SU-DHL-6 (cell line): ENCODE measurements at regions not wholly inside any gene's neighbourhood (a gene's known extent, or its start where the extent isn't known, plus 50 kb on each side); places are given as distances from the start of the nearest gene placed in this dataset.
A peak's percentile ranks its signal among the peaks of the same experiment; 100 is the strongest.

Source experiments
- H2AFZ ChIP-seq: fragments of 200-600 bp; sonication (generic); 2 replicates; pipeline ENCODE4 v1.6.1; 2014; ENCODE audit warnings: low read depth, mild to moderate bottlenecking, moderate library complexity, mixed read lengths, antibody characterized with exemption, low read length; ENCODE audit not compliant: severe bottlenecking
- H3F3A ChIP-seq: fragments of 200-600 bp; shearing (Covaris generic); 2 replicates; pipeline ENCODE4 v1.6.0; 2016; ENCODE audit warnings: antibody characterized with exemption, mild to moderate bottlenecking; ENCODE audit not compliant: insufficient read depth
- H3K27ac ChIP-seq: fragments of 200-600 bp; sonication (generic); 2 replicates; pipeline ENCODE4 v1.5.1; 2016; ENCODE audit warnings: low read depth, mild to moderate bottlenecking, low read length, moderate library complexity, mixed read lengths
- H3K27me3 ChIP-seq: fragments of 200-600 bp; sonication (generic), shearing (Covaris generic); 2 replicates; pipeline ENCODE4 v1.6.0; 2014; ENCODE audit warnings: mild to moderate bottlenecking, low read length
- H3K36me3 ChIP-seq: fragments of 200-600 bp; sonication (generic); 2 replicates; pipeline ENCODE4 v1.6.1; 2014; ENCODE audit warnings: mild to moderate bottlenecking, low read length, mixed read lengths
- H3K4me2 ChIP-seq: fragments of 300-600, 200-600 bp; shearing (Covaris generic), sonication (generic); 2 replicates; pipeline ENCODE4 v1.6.0; 2014; ENCODE audit warnings: low read length, low read depth, mild to moderate bottlenecking; ENCODE audit not compliant: poor library complexity, severe bottlenecking
- H3K4me3 ChIP-seq: fragments of 200-600 bp; sonication (generic); 2 replicates; pipeline ENCODE4 v1.5.1; 2014; ENCODE audit warnings: antibody characterized with exemption, low read length, mild to moderate bottlenecking, mixed read lengths; ENCODE audit not compliant: insufficient read depth, poor library complexity, severe bottlenecking
- H3K79me2 ChIP-seq: fragments of 200-600 bp; sonication (generic); 2 replicates; pipeline ENCODE4 v1.6.1; 2014; ENCODE audit warnings: mild to moderate bottlenecking, low read length, moderate library complexity; ENCODE audit not compliant: insufficient read depth
- H3K9ac ChIP-seq: fragments of 200-600 bp; sonication (generic); 2 replicates; pipeline ENCODE4 v1.7.0; 2014; ENCODE audit warnings: mild to moderate bottlenecking, low read length
- H3K9me2 ChIP-seq: fragments of 200-600 bp; sonication (generic); replicated peaks from 2 replicates; pipeline ENCODE4 v1.6.1; 2014; ENCODE audit warnings: low read length; ENCODE audit not compliant: insufficient read depth
- H3K9me3 ChIP-seq: fragments of 200-600 bp; sonication (generic); 2 replicates; pipeline ENCODE4 v1.6.1; 2014; ENCODE audit warnings: low read length, mixed read lengths; ENCODE audit not compliant: insufficient read depth
- H4K20me1 ChIP-seq: fragments of 200-600 bp; sonication (generic); 2 replicates; pipeline ENCODE4 v1.6.1; 2014; ENCODE audit warnings: low read depth, mild to moderate bottlenecking, antibody characterized with exemption, low read length, moderate library complexity, mixed read lengths
- CTCF ChIP-seq: fragments of 200-600 bp; sonication (generic); IDR thresholded peaks from one replicate; pipeline ENCODE4 v1.5.1; 2017; ENCODE audit warnings: antibody characterized with exemption, mild to moderate bottlenecking, low read length, moderate library complexity; ENCODE audit not compliant: insufficient read depth, poor library complexity, severe bottlenecking
- EZH2phosphoT487 ChIP-seq: fragments of 200-600 bp; sonication (generic), shearing (Covaris generic); conservative IDR thresholded peaks from 2 replicates; pipeline ENCODE4 v1.6.1; 2018; ENCODE audit warnings: mild to moderate bottlenecking, antibody characterized with exemption, low read length, moderate library complexity, mixed read lengths

GRCh38 chr12:74108729-74109128 is 428.9 kb upstream of the ATXN7L3B start:
- Histone ChIP-seq H4K20me1 (no peaks in the 10 kb centered on the region), H3K4me3 (no peak overlapping the region), H3K9me3 (no peaks in the 10 kb centered on the region), H3K79me2 (no peaks in the 10 kb centered on the region), H3F3A (no peaks in the 10 kb centered on the region), H2AFZ (no peak overlapping the region), H3K27me3 (no peaks in the 10 kb centered on the region), H3K36me3 (no peaks in the 10 kb centered on the region), H3K4me2 (no peak overlapping the region), H3K9me2 (no peaks in the 10 kb centered on the region), H3K27ac (no peak overlapping the region), H3K9ac (no peak overlapping the region)
- no peak for TF ChIP-seq EZH2phosphoT487
- TF ChIP-seq CTCF: no peak

- H3K9me3 ChIP-seq: no peaks in the 10 kb centered on the region
- no peaks in the 10 kb centered on the region for H3F3A ChIP-seq
- TF ChIP-seq CTCF (peak; percentile 20), EZH2phosphoT487 (no peak)
- H3K79me2 ChIP-seq: no peaks in the 10 kb centered on the region
- no peak overlapping the region for H3K4me2 ChIP-seq
- no peaks in the 10 kb centered on the region for H3K9me2 ChIP-seq
- no peak overlapping the region for H2AFZ ChIP-seq
- no peaks in the 10 kb centered on the region for H3K27me3 ChIP-seq
- H3K36me3 ChIP-seq: no peaks in the 10 kb centered on the region
- no peak overlapping the region for H3K4me3 ChIP-seq
- no peak overlapping the region for H3K27ac ChIP-seq
- no peaks in the 10 kb centered on the region for H4K20me1 ChIP-seq
- no peak overlapping the region for H3K9ac ChIP-seq
Measured at GRCh38 chr12:74111688-74112360, 425.8 kb upstream of the ATXN7L3B start.

- Histone ChIP-seq H4K20me1 (no peaks in the 10 kb centered on the region), H3K4me2 (no peak overlapping the region), H3K36me3 (no peaks in the 10 kb centered on the region), H3K27me3 (no peaks in the 10 kb centered on the region), H3K4me3 (no peak overlapping the region), H3K27ac (no peak overlapping the region), H2AFZ (no peak overlapping the region), H3K9me2 (no peaks in the 10 kb centered on the region), H3K79me2 (no peaks in the 10 kb centered on the region), H3F3A (no peaks in the 10 kb centered on the region), H3K9ac (no peak overlapping the region), H3K9me3 (no peaks in the 10 kb centered on the region)
- TF ChIP-seq CTCF (no peak), EZH2phosphoT487 (no peak)
Measured at GRCh38 chr12:74119811-74120362, 417.7 kb upstream of the ATXN7L3B start.
